Transverse colon (tissue), 4 donors: ENCODE measurements at regions not wholly inside any gene's neighbourhood (a gene's known extent, or its start where the extent isn't known, plus 50 kb on each side); places are given as distances from the start of the nearest gene placed in this dataset.

Experiments used
- EP300 ChIP-seq: sonication (generic); formaldehyde crosslinking; IDR thresholded peaks from one replicate; pipeline ENCODE4 v1.6.1; 2017; ENCODE audit warnings: antibody characterized with exemption, low read depth
- POLR2A ChIP-seq: fragments of 450-650 bp; IDR thresholded peaks from one replicate; pipeline ENCODE4 v1.6.1; 2016; ENCODE audit warnings: antibody characterized with exemption, mild to moderate bottlenecking, moderate library complexity
- POLR2AphosphoS5 ChIP-seq, 3 donors: sonication (generic); formaldehyde crosslinking; IDR thresholded peaks; one replicate each; pipeline ENCODE4 v1.6.1; 2016; ENCODE audit warnings: antibody characterized with exemption in 3 of 3
- TF ChIP-seq, protein P1 (sequence below), 5 experiments: fragments of 200-600 bp in 3 of 5; fragments of 450-650 bp in 2 of 5; sonication (generic) in 3 of 5; IDR thresholded peaks; 1 replicate in 2 of 5; 2 replicates in 3 of 5; pipeline ENCODE4 v1.5.1; 2016 to 2017; ENCODE audit warnings: antibody characterized with exemption in 5 of 5, inconsistent platforms in 3 of 5, mild to moderate bottlenecking in 2 of 5, moderate library complexity in 1 of 5

GRCh38 chr14:97527993-97528392 lies 730.8 kb downstream of the VRK1 start:
- TF ChIP-seq, protein P1, sequence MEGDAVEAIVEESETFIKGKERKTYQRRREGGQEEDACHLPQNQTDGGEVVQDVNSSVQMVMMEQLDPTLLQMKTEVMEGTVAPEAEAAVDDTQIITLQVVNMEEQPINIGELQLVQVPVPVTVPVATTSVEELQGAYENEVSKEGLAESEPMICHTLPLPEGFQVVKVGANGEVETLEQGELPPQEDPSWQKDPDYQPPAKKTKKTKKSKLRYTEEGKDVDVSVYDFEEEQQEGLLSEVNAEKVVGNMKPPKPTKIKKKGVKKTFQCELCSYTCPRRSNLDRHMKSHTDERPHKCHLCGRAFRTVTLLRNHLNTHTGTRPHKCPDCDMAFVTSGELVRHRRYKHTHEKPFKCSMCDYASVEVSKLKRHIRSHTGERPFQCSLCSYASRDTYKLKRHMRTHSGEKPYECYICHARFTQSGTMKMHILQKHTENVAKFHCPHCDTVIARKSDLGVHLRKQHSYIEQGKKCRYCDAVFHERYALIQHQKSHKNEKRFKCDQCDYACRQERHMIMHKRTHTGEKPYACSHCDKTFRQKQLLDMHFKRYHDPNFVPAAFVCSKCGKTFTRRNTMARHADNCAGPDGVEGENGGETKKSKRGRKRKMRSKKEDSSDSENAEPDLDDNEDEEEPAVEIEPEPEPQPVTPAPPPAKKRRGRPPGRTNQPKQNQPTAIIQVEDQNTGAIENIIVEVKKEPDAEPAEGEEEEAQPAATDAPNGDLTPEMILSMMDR (IDR thresholded peaks at IDR 0.05): no peak
- TF ChIP-seq POLR2AphosphoS5 (IDR thresholded peaks at IDR 0.05) (no peak), POLR2A (no peak), EP300 (no peak)
